ENCODE measurements at regions not wholly inside any gene's neighbourhood (a gene's known extent, or its start where the extent isn't known, plus 50 kb on each side); places are given as distances from the start of the nearest gene placed in this dataset.
"Not testable (repeated sequence)": the region's sequence is repeated elsewhere in the genome, so short reads cannot be mapped to it uniquely, and the experiment has no call there.

- Histone ChIP-seq H3K36me3 (ENCODE audit: insufficient read depth in 1 of 2, low read depth in 1 of 2) (no peaks in the 10 kb centered on the region), H3K27me3 (ENCODE audit: insufficient read depth in 3 of 3, low read length in 2 of 3) (no peaks in the 10 kb centered on the region), H3K4me1 (no peaks in the 10 kb centered on the region), H3K4me3 (no peak overlapping the region), H3K27ac (no peak overlapping the region), H3K9me3 (no peaks in the 10 kb centered on the region)
- 13 to 17% (median 14%) methylated on average over 7 of the region's 7 CpGs for WGBS, 3 donors
- intact Hi-C loops (cut with DNase I) = no loop called here
- no peak for ATAC-seq
- no peak for TF ChIP-seq CTCF (IDR thresholded peaks at IDR 0.05)
- DNase-seq = no peak
Measured at GRCh38 chr10:33032654-33033151, 74.7 kb upstream of the ITGB1 start.

GRCh38 chr10:33031815-33032653 lies 74.0 kb upstream of the ITGB1 start:
- no peaks in the 10 kb centered on the region for H3K4me1 ChIP-seq
- no peak overlapping the region for H3K27ac ChIP-seq
- no peaks in the 10 kb centered on the region for H3K36me3 ChIP-seq (ENCODE audit: insufficient read depth in 1 of 2, low read depth in 1 of 2)
- ATAC-seq (no peak), DNase-seq (no peak)
- no peak overlapping the region for H3K4me3 ChIP-seq
- H3K9me3 ChIP-seq = no peaks in the 10 kb centered on the region
- intact Hi-C loops (cut with DNase I) = no loop called here
- WGBS, 3 donors = 57 to 66% (median 59%) methylated on average over 5 of the region's 5 CpGs
- no peak for TF ChIP-seq CTCF (IDR thresholded peaks at IDR 0.05)
- no peaks in the 10 kb centered on the region for H3K27me3 ChIP-seq (ENCODE audit: insufficient read depth in 3 of 3, low read length in 2 of 3)

- intact Hi-C loops (cut with DNase I) = no loop called here
- Histone ChIP-seq H3K4me3 (no peak overlapping the region), H3K36me3 (ENCODE audit: insufficient read depth in 1 of 2, low read depth in 1 of 2) (no peaks in the 10 kb centered on the region), H3K27me3 (ENCODE audit: insufficient read depth in 3 of 3, low read length in 2 of 3) (no peaks in the 10 kb centered on the region), H3K9me3 (no peaks in the 10 kb centered on the region), H3K4me1 (peaks cover 5% of the 10 kb centered on the region), H3K27ac (no peak overlapping the region)
- DNase-seq = no peak
- WGBS, 3 donors = 94 to 95% (median 95%) methylated on average over 5 of the region's 5 CpGs
- TF ChIP-seq CTCF (IDR thresholded peaks at IDR 0.05) = no peak
- no peak for ATAC-seq
Measured at GRCh38 chr10:33031171-33031570, 73.1 kb upstream of the ITGB1 start.

- ATAC-seq; H3K4me1 ChIP-seq; intact Hi-C loops (cut with DNase I); H3K27me3 ChIP-seq (ENCODE audit: insufficient read depth in 3 of 3, low read length in 2 of 3); H3K27ac ChIP-seq; H3K9me3 ChIP-seq; H3K4me3 ChIP-seq; H3K36me3 ChIP-seq (ENCODE audit: insufficient read depth in 1 of 2, low read depth in 1 of 2); DNase-seq: not testable (repeated sequence)
- 91 to 97% (median 94%) methylated on average over 5 of the region's 5 CpGs for WGBS, 3 donors
Measured at GRCh38 chr10:33028515-33028914, 70.5 kb upstream of the ITGB1 start.

- Histone ChIP-seq H3K9me3 (no peaks in the 10 kb centered on the region), H3K27me3 (ENCODE audit: insufficient read depth in 3 of 3, low read length in 2 of 3) (no peaks in the 10 kb centered on the region), H3K4me3 (no peak overlapping the region), H3K4me1 (peaks cover 5% of the 10 kb centered on the region), H3K27ac (no peak overlapping the region), H3K36me3 (ENCODE audit: insufficient read depth in 1 of 2, low read depth in 1 of 2) (no peaks in the 10 kb centered on the region)
- DNase-seq = no peak
- no peak for ATAC-seq
- intact Hi-C loops (cut with DNase I) = no loop called here
- TF ChIP-seq CTCF (IDR thresholded peaks at IDR 0.05) = no peak
- WGBS, 3 donors = 92 to 96% (median 94%) methylated on average over 6 of the region's 6 CpGs
Measured at GRCh38 chr10:33027088-33027487, 69.1 kb upstream of the ITGB1 start.
